ENCODE measurements at regions not wholly inside any gene's neighbourhood (a gene's known extent, or its start where the extent isn't known, plus 50 kb on each side); places are given as distances from the start of the nearest gene placed in this dataset.

DNA sequence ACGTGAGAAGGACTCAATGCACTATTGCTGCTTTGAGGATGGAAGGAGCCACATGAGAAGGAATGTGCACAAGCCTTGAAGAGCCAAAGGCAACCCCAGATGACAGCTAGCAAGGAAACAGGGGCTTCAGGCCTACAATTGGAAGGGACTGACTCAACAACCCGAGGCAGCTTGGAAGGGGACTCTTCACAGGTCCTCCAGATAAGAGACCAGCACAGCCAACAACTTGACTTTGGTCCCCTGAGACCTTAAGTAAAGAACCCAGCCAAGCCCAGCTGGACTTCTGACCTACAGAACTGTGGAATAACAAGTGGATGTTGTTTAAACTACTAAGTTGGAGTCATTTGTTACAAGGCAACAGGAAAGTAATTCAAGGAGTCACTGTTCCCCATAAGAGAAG, 277.2 kb downstream of the SUCLG1 start:
- TF ChIP-seq, protein P1, sequence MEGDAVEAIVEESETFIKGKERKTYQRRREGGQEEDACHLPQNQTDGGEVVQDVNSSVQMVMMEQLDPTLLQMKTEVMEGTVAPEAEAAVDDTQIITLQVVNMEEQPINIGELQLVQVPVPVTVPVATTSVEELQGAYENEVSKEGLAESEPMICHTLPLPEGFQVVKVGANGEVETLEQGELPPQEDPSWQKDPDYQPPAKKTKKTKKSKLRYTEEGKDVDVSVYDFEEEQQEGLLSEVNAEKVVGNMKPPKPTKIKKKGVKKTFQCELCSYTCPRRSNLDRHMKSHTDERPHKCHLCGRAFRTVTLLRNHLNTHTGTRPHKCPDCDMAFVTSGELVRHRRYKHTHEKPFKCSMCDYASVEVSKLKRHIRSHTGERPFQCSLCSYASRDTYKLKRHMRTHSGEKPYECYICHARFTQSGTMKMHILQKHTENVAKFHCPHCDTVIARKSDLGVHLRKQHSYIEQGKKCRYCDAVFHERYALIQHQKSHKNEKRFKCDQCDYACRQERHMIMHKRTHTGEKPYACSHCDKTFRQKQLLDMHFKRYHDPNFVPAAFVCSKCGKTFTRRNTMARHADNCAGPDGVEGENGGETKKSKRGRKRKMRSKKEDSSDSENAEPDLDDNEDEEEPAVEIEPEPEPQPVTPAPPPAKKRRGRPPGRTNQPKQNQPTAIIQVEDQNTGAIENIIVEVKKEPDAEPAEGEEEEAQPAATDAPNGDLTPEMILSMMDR (IDR thresholded peaks at IDR 0.05) = no peak

- TF ChIP-seq, protein P1 (IDR thresholded peaks at IDR 0.05) = no peak
These were observed 281.3 kb downstream of the SUCLG1 start for GRCh38 chr2:84177733-84178132.

DNA sequence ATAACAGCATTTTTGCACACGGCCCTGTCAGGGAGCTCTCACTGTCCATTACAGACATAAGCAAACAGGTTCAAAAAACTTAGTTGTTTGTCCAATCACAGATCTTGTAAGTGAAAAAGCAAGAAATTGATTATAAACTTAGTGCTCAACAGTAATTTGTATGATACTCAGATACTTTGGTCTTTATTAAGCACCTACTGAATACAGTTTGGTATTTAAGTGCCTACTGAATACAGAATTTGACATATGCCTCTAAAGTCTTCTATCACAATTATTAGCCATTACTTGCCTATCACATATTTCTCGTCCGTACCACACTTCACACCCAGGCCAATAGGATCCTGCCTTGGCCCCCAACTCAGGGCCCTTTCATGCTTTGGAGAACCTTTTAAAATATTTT, 283.1 kb downstream of the SUCLG1 start:
- TF ChIP-seq, protein P1 (IDR thresholded peaks at IDR 0.05) = no peak

DNA sequence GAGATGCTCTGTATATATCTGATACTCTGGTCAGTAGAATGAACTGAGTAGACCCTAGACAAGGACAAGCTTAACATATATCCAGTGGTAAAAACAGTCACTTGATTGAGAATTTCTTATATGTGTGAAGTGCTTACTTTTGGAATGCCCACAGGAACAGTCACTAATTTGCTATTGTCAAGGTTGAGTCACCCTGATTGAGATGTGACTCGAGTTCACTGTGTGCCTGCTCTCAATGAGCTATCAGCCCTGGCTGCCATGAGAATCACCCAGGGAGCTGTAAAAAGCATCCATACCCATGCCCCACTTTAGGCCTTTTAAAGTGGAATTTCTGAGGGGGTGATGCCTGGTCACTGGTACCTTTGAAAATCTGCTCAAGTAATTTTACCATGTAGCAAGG, 283.7 kb downstream of the SUCLG1 start:
- TF ChIP-seq, protein P1 (IDR thresholded peaks at IDR 0.05) = no peak

GRCh38 chr2:84173041-84173440, 286.0 kb downstream of the SUCLG1 start:
- TF ChIP-seq, protein P1 (IDR thresholded peaks at IDR 0.05) = no peak

DNA sequence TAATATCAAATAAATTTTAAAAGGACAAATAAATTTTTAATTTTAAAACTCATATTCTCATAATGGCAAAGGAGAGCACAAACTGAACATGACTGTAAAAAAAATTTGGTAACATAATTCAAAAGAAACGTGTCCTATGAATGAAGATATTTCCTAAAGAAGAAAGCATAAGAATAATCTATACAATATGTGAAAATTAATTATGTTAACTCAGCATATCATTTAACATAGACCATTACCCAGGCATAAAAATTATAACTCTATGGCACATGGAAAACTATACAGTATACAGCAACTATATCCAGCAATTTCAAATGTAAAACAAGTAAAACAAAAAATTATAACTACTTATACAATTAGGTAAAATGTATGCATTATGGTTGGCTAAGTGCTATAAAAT, 288.1 kb downstream of the SUCLG1 start:
- TF ChIP-seq, protein P1 (IDR thresholded peaks at IDR 0.05) = no peak

DNA sequence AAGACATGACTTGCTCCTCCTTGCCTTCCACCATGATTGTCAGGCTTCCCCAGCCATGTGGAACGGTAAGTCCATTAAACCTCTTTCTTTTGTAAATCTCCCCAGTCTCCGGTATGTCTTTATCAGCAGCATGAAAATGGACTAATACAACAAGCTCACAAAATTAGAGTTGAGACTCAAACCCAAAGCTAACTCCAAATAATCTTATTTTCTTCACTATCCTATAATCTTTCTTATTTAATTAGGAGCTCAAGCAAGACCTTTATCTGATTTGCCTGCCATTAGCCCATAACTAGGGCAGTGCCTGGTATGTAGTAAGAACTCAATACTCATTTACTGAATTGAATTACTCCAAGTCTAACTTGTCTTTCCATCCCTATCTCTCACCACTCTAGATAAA, 289.2 kb downstream of the SUCLG1 start:
- TF ChIP-seq, protein P1 (IDR thresholded peaks at IDR 0.05) = no peak

DNA sequence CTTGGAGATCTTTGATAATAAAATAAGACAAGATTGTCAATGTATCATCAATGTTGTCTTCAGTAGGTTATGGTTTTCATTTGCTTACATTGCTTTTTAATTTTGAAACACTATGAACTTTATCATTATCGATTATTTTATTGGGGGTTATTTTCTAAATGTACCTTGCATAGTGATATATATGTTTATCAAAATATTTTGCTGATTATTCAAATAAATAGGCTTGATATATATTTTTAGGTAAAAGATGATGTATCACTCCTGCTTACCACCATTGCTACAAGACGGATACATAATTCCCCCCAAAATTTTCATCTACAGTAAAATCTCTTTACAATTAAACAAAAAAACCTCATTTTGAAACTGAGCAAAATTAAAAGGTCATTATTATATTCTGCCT, 293.8 kb downstream of the SUCLG1 start:
- TF ChIP-seq, protein P1 (IDR thresholded peaks at IDR 0.05) = no peak
